Globus pallidus (tissue), 1 donor: ENCODE measurements at regions not wholly inside any gene's neighbourhood (a gene's known extent, or its start where the extent isn't known, plus 50 kb on each side); places are given as distances from the start of the nearest gene placed in this dataset.

ENCODE experiments used
- DNase-seq: peaks from one replicate; pipeline ENCODE4 v3.0.0-alpha.2; 2015; ENCODE audit warnings: low spot score

GRCh38 chr5:1706021-1706420, 93.6 kb downstream of the MRPL36 start:
- DNase-seq = no peak

DNA sequence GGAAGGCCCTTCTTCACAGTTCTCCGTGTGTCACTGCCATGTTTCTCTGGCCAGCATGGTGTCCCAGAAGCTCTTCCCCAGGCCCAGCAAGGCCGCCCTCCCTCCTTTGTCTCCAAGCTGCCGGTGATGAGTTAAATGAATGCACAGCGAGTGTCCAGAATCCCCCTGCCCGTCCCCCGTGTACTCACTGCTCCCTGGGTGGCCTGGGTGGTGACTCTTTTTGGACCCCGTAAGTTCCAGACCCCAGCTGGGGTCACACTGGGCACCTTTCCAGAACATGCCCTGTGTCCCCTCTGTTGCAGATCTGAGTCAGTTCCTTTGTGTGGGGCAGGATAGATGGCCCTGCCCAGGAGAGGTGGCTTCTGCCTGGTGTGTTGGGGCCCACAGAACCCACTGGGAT, 95.0 kb downstream of the MRPL36 start:
- DNase-seq = no peak

GRCh38 chr5:1704266-1704665, 95.4 kb downstream of the MRPL36 start:
- DNase-seq = no peak

DNA sequence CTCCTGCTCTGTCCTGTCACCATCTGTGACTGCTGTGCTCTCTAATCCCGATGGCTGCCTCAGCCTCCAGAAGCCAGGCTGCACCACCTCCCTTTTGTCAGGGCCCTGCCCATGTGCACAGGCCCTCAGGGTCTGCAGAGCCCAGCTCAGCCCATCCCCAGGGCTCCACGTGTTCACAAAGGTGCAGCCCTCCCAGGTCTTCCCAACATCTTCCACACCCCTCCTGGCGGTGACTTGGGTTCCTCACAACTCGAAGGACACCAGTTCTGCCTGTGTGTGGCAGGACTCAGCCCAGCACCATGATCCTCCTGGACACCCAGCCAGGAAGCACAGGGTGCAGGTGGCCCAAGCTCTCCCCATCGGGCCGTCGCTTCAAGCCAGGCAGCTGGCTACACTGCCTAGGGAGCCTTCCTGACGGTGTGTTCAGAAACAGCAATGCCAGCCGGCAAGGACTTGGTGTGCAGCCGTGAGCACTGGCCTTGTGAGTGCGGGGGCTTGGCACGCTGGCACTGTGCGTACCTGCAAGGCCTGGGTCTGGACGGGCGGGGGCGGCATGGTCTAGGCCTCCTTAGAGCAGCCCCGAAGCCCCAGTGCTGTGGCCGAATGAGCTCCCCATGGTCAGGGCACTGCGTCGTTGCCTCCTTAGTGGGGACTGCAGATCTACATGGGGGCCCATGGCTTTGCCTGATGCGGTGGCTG, 96.1 kb downstream of the MRPL36 start:
- DNase-seq = no peak

- no peak for DNase-seq
Measured at GRCh38 chr5:1702318-1702717, 97.3 kb downstream of the MRPL36 start.

GRCh38 chr5:1701884-1702283, 97.8 kb downstream of the MRPL36 start:
- DNase-seq = no peak

DNA sequence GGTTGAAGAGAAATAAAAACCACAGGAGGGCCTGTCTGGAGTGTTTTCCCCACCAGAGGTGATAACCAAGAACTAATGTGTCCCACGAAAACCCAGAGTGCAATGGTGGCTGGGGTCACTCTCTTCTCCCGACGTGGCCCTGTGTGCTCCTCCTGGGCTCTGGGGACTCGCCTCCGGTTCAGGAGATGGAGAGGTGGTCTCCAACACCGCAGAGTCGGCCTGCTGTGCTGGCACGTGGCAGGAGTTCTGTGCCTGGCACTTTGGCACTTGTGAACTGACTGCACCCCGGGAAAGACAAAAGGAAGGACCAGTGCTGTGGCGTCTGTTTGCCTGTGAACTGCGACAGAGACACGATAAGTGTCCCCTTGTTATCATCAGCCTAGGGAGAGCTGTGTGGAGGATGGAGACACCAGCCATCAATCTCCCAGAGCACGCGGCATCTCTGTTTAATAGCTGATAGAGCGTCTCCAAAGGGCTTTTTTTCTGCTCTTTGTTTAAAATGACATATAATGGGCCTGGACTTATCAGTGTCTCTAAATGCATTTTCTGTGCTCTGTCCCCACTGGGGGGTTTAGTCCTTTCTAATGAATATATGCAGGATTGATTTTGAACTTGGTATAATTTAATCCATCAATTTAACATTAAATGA, 98.3 kb downstream of the MRPL36 start:
- no peak for DNase-seq

DNA sequence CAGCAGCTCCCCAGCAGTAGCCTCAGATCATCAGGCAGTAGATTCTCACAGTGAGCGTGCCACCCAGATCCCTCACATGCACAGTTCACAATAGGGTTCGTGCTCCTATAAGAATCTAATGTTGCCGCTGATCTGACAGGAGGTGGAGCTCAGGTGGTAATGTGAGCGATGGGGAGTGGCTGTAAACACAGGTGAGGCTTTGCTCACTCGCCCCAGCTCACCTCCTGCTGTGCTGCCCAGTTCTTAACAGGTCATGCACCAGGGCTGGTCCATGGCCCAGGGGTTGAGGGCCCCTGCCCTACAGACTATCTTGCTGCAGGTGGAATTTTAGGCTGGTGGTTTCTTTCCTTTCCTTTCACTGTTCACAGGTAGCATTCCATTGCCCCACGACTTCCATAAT, 100.2 kb downstream of the MRPL36 start:
- DNase-seq = no peak

GRCh38 chr5:1698589-1699316, 100.9 kb downstream of the MRPL36 start:
- DNase-seq = no peak

- DNase-seq = no peak
Measured at GRCh38 chr5:1692381-1692780, 107.3 kb downstream of the MRPL36 start.

- no peak for DNase-seq
Measured at GRCh38 chr5:1687301-1687970, 112.2 kb downstream of the MRPL36 start.

DNA sequence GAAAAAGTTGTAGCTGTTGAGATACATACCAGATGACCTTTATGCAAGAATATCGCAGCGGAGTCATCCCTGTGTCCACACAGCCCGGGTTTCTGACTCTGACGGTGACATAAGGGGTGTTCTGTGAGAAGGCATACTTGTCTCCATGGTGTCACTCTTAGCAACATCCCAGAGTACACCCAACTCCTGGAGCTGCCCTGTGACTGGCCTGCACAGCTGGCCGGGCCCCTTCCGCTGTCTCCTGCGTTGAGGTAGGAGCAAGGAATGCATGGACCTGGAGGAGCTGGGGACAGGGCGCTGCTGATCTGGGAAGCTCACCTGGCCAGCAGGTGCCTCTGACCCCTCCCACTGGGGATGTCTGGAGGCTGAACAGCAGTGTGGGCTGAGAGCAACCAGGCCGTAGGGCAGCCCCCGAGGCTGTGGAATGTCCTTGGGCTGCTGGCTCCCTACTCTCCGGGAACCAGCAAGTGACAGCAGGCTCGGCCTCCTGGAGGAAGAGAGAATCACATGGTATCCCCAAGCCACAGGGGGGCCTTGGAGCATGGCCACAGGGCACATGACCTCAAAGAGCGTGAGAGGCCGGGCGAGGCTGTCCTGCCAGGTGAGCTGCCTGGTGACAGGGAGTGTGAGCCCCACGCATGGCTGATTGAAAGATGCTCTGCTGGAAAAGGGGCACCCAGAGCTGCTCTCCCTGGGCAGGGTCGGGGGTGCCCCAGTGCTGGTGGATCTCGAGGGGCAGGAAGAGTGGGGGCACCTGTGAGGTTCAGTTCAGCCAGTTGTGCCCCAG, 113.4 kb downstream of the MRPL36 start:
- DNase-seq = no peak

DNA sequence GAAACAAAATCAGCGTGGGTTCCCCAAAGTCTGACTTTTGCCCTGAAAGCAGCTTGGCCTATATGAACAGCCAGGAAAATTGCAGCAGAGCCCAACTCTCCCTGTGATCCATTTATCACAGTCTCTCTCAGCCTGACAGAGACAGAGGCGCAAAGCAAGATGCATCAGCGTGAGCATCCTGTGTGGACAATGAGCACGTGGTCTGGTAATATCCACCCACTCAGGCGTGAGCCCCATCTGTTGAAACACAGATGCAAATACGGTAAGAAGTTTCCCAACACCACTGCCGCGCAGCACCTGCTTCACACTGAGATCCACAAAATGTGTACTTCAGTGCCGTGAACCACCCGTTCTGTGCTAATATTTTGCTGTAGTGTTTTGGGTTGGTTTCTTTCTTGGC, 114.6 kb downstream of the MRPL36 start:
- DNase-seq = no peak

- DNase-seq = no peak
Measured at GRCh38 chr5:1681955-1682354, 117.7 kb downstream of the MRPL36 start.

DNA sequence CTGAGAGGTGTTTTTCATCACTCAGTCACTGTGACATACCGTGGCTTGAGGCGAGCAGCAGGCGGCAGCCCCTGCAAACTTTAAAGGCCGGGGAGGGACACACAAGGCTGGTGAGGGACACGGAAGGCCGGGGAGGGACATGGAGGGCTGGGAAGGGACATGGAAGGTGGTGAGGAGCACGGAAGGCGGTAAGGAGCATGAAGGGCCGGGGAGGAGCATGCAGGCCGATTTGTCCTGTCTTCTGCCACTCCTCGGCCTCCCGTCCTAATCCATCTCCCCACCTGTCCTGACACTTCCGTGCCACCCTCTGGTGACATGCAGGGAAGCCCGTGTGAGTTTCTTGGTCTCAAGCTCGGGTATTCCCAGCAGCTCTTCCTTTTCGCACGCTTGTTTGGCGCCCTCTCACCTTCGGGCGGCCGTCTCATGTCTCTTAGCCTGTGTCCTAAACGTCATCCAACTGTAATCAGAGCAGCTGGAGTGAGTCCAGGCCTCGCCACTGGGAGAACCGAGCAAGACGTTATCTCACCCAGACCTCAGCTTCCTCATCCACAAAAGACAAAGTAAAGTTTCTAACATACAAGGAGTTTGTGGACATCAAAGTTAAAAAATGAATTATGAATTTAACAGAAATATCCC, 126.5 kb downstream of the MRPL36 start:
- no peak for DNase-seq

GRCh38 chr5:1672396-1672795, 127.2 kb downstream of the MRPL36 start:
- DNase-seq = no peak

GRCh38 chr5:1671351-1671750, 128.3 kb downstream of the MRPL36 start:
- no peak for DNase-seq

GRCh38 chr5:1670351-1670750, 129.3 kb downstream of the MRPL36 start:
- no peak for DNase-seq

DNA sequence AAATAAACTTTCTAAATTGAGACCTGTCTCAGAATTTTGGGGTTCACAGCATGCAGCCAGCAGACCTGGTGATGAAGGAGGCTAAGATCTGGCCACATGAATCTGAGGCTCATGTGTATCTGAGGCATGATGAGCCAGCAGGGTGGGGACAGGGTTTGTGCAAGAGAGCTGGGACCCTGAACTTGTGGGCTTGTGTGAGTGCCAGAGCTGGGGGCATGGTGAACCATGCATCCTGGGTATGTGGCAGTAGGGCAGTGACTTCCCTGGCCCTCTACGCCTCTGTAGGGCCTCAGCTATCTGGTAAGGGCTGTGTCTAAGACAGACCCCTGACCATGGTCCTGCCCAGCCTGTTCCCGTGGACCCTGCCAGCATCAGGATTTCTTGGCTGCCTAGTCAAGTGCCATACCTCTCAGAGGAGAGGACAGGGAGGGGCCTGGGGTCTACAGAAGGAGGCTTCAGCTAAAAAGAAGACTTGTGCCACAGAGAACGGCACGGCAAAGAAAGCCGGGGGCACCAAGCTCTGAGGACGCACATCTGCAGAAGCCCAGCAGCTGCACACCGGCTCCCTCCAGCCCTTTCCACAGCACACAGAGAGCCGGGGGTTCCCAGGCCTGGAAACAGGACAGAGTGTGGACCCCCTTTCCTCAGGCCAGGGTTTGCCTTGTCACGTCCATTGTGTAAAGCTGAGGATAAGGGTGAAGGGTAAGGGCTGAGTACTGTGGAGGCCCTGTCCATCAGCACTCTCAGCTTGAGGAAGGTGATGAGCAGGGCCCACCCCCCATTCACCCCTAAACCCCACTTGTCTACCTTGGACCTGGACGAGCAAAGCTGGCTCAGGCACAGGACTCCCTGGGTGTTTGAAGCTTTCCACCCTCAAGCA, 130.1 kb downstream of the MRPL36 start:
- no peak for DNase-seq

DNA sequence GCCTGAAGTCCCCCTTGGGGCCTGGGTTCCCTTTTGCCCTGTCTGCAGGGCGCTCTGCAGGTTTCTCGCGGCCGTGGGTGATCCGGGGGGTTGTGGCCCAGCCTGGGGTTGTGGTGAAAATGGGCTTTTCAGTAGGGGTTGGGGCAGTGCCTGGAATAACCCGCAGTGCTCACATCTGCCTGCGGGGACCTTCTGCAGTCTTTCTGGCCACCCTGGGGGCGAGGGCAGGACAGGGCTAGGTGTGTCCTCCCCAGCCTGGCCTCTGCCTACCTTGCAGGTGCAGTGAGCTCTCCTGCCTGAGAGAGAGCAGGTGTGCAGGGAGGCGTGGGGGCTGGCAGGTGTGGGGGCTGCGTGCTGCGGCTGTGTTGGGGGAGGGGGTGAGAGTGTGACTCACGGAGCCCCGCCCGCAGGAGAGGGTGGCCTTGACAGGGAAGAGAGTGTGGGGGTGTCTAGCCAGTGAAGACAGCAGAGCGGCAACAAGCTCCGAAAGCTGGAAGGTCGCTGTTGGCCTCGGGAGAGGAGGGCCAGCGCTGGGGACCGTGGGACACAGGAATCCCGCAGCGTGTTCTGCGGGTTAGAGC, 131.4 kb downstream of the MRPL36 start:
- DNase-seq = no peak
